GM21390 (cell line): ENCODE measurements at regions not wholly inside any gene's neighbourhood (a gene's known extent, or its start where the extent isn't known, plus 50 kb on each side); places are given as distances from the start of the nearest gene placed in this dataset.

ENCODE experiments used
- ATAC-seq: cut with Tn5 transposase; IDR thresholded peaks from one replicate; pipeline ENCODE4 v1.9.1; 2021; ENCODE audit not compliant: unreplicated experiment

DNA sequence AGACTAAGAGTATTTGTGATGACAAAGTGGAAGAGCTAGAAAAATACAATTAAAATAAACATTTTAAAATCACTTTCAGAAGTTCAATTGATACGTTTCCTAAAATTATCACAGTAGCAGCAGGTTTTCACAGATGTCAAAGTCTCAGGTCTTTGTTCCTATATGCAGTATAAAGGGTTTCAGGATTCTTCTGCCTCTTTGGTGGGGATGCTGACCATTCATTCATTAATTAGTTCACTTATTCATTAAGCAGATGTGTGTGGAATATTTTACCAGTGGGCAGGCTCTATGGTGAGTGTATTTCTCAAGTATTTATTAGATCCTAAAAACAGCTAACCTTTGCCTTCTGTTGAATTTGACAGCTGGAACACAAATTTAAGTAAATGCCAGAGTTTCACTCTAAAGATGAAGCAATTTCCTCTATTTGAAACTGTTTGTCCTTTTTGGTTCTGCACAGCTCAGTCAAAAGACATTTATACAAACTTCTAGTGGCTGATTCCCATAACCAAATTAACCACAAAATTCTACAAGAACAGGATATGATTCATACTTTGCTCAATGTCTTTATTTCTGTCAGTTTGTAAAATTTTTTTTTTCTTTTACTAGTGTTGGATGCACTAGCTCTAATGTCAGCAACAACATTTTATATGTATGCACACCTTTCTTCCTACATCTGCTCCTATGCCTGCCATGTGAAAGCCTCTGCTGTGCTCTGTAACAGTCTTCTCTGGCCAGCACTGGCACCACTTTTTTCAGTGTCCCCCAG, 75.9 kb upstream of the PRR16 start:
- ATAC-seq, result no peak

GRCh38 chr5:120394259-120394658, 69.8 kb upstream of the PRR16 start:
- no peak for ATAC-seq

GRCh38 chr5:120396186-120396585, 67.9 kb upstream of the PRR16 start:
- no peak for ATAC-seq

- no peak for ATAC-seq
Observed at GRCh38 chr5:120400356-120400755, 63.7 kb upstream of the PRR16 start.

GRCh38 chr5:120402606-120403005, 61.5 kb upstream of the PRR16 start:
- no peak for ATAC-seq

GRCh38 chr5:120405286-120405864, 58.7 kb upstream of the PRR16 start:
- no peak for ATAC-seq

- ATAC-seq, result no peak
Observed at GRCh38 chr5:120405923-120406322, 58.2 kb upstream of the PRR16 start.

GRCh38 chr5:120413686-120414085, 50.4 kb upstream of the PRR16 start:
- no peak for ATAC-seq
